ENCODE measurements at regions not wholly inside any gene's neighbourhood (a gene's known extent, or its start where the extent isn't known, plus 50 kb on each side); places are given as distances from the start of the nearest gene placed in this dataset.

GRCh38 chr6:15065261-15065989, 180.4 kb upstream of the JARID2 start:
- DNase-seq (ENCODE audit: low spot score) (no peak), ATAC-seq (ENCODE audit: low FRiP score) (no peak)
- no peak for TF ChIP-seq CTCF (IDR thresholded peaks at IDR 0.05)

GRCh38 chr6:15066089-15066758, 179.6 kb upstream of the JARID2 start:
- ATAC-seq (ENCODE audit: low FRiP score) (peak; percentile 7), DNase-seq (ENCODE audit: low spot score) (no peak)
- no peak for TF ChIP-seq CTCF (IDR thresholded peaks at IDR 0.05)

DNA sequence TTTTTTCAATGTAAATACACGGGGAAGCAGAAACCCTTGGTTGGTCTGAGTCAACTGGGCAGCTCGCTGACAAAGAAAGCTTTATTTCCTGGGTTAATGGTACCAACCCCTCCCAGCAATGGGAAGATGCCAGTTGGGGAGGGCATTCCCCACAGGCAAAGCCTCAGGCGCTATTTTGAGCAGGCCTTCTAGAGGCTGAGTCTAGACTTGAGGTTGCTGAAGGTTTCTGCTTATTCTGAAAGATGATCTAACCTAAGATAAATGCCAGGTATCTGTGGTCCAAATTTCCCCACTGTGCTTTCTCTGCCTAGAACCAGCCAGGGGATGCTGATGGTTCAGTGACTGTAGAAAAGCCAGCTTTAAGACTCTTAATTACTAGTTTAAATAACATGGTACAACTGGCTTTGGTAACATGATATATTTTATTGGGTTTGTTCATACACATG, 172.5 kb upstream of the JARID2 start:
- ATAC-seq (ENCODE audit: low FRiP score) (no peak), DNase-seq (ENCODE audit: low spot score) (no peak)
- TF ChIP-seq CTCF (IDR thresholded peaks at IDR 0.05): no peak

GRCh38 chr6:15073883-15074465, 171.9 kb upstream of the JARID2 start:
- ATAC-seq (ENCODE audit: low FRiP score) (no peak), DNase-seq (ENCODE audit: low spot score) (no peak)
- TF ChIP-seq CTCF (IDR thresholded peaks at IDR 0.05): no peak

- TF ChIP-seq CTCF (IDR thresholded peaks at IDR 0.05): no peak
- no peak for ATAC-seq (ENCODE audit: low FRiP score)
Observed at GRCh38 chr6:15074806-15075205, 171.1 kb upstream of the JARID2 start.

DNA sequence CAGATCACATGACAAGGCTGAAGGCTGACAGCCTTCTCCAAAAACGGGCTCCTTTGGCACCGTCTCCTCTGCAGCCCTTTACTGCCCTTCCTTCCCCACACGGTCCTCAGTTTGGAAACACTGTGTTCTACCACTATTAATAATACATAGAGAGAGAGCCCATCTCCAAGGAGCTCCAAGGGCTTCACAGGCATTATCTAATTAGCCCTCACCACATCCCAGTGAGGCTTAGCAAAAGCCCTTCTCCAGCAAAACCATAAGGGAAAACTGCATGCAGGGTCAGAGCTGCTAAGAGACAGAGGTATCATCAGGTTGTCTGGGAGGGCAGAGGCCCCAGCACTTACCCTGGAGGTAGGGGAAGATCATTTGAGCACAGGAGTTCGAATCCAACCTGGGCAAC, 169.3 kb upstream of the JARID2 start:
- no peak for TF ChIP-seq CTCF (IDR thresholded peaks at IDR 0.05)
- ATAC-seq (ENCODE audit: low FRiP score) (no peak), DNase-seq (ENCODE audit: low spot score) (no peak)

More at GRCh38 chr6:15074806-15075205, 171.1 kb upstream of the JARID2 start:
- DNase-seq (ENCODE audit: low spot score): no peak

Measured in omental fat pad (tissue), 3 donors.